ENCODE measurements at regions not wholly inside any gene's neighbourhood (a gene's known extent, or its start where the extent isn't known, plus 50 kb on each side); places are given as distances from the start of the nearest gene placed in this dataset.

DNA sequence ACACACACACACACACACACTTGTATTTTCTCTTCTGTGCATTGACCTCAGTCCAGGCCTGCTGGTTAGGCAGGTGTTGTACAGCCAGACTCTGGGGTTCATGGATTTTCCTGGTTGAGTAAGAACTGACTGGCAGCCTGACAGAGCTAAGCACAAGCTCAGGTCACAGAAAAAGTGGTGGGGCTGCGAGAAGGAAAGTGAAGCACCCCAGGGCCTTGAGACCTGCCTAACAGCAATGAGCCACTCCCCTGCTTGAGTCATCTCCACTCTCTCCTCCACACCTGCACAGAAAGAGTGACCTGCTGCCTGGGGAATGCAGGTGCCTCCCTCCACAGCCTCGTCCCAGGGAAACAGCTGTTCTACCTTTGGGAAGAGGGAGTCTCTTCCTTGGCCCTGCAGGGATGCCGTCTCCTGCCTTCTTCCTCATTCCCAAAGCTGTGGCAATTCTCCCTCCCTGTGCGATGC lies 91.4 kb upstream of the LGALSL start:
- no peak overlapping the region for H3K27ac ChIP-seq (ENCODE audit: low read length, poor library complexity, severe bottlenecking)
- H4K8ac ChIP-seq (ENCODE audit: low read length), result no peak overlapping the region
- H2BK5ac ChIP-seq (ENCODE audit: low read depth, low read length, poor library complexity, severe bottlenecking), result no peak overlapping the region
- DNase-seq, result no peak
- no peaks in the 10 kb centered on the region for H3K9me3 ChIP-seq (ENCODE audit: control insufficient read depth, low read length)
- no peaks in the 10 kb centered on the region for H3K36me3 ChIP-seq (ENCODE audit: control insufficient read depth in 1 of 2, insufficient read depth in 2 of 2, low read depth in 1 of 2, low read length in 2 of 2)
- no peak overlapping the region for H2AFZ ChIP-seq (ENCODE audit: low read depth, low read length)
- no peak overlapping the region for H3K23ac ChIP-seq (ENCODE audit: low read length in 2 of 2)
- no peak overlapping the region for H4K91ac ChIP-seq (ENCODE audit: low read length)
- H2BK12ac ChIP-seq (ENCODE audit: low read length in 2 of 2), result no peak overlapping the region
- H3K9ac ChIP-seq (ENCODE audit: low read length), result no peak overlapping the region
- peaks cover 18% of the 10 kb centered on the region for H3K4me1 ChIP-seq (ENCODE audit: control insufficient read depth, insufficient read depth, low read depth, low read length)
- no peak overlapping the region for H2BK120ac ChIP-seq (ENCODE audit: low read depth, low read length)
- H3K18ac ChIP-seq (ENCODE audit: low read depth in 1 of 2, low read length in 2 of 2), result no peak overlapping the region
- H3K79me1 ChIP-seq (replicated peaks; ENCODE audit: low read length, poor library complexity, severe bottlenecking), result no peaks in the 10 kb centered on the region
- no peak overlapping the region for H2AK5ac ChIP-seq (ENCODE audit: low read length, severe bottlenecking)
- no peak overlapping the region for H3K4me3 ChIP-seq (ENCODE audit: insufficient read depth in 1 of 2, low read depth in 1 of 2, low read length in 2 of 2)
- peaks cover 23 to 26% of the 10 kb centered on the region in 2 experiments for H3K27me3 ChIP-seq (ENCODE audit: control insufficient read depth in 1 of 2, insufficient read depth in 1 of 2, low read length in 2 of 2)
- no peak overlapping the region for H3K14ac ChIP-seq (ENCODE audit: low read length in 2 of 2)
- no peak overlapping the region for H3K4me2 ChIP-seq (ENCODE audit: low read length, poor library complexity, severe bottlenecking)
- WGBS, result 93% methylated on average over 4 of the region's 4 CpGs
- no peak overlapping the region for H3K4ac ChIP-seq (ENCODE audit: low read depth in 1 of 2, low read length in 2 of 2)
- H2BK15ac ChIP-seq (ENCODE audit: low read depth, poor library complexity, severe bottlenecking), result no peak overlapping the region

DNA sequence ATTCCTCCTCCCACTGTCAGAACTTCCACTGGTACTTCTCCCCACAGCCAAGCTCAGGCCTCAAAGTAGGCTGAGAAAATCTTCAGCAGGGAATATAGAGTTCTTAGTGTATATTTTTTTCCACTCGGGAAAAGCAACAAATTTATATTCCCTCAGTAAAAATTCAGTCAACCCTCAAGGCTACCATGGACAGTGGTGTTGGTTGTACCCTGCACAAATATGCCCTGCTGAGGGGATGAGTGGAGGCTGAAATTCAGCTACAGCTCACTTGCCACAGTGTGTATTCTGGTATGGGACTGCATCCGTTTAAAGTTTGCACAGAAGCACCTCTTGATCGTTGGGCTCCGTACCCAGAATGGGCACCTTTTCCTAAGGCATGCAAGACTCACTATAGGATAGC lies 90.8 kb upstream of the LGALSL start:
- no peak overlapping the region for H2BK5ac ChIP-seq (ENCODE audit: low read depth, low read length, poor library complexity, severe bottlenecking)
- H3K4me3 ChIP-seq (ENCODE audit: insufficient read depth in 1 of 2, low read depth in 1 of 2, low read length in 2 of 2), result no peak overlapping the region
- no peak overlapping the region for H3K9ac ChIP-seq (ENCODE audit: low read length)
- no peak overlapping the region for H3K14ac ChIP-seq (ENCODE audit: low read length in 2 of 2)
- H3K4me1 ChIP-seq (ENCODE audit: control insufficient read depth, insufficient read depth, low read depth, low read length), result peaks cover 18% of the 10 kb centered on the region
- no peak overlapping the region for H2BK120ac ChIP-seq (ENCODE audit: low read depth, low read length)
- no peak overlapping the region for H3K23ac ChIP-seq (ENCODE audit: low read length in 2 of 2)
- no peak overlapping the region for H4K8ac ChIP-seq (ENCODE audit: low read length)
- H2BK12ac ChIP-seq (ENCODE audit: low read length in 2 of 2), result no peak overlapping the region
- H4K91ac ChIP-seq (ENCODE audit: low read length), result no peak overlapping the region
- H3K27me3 ChIP-seq (ENCODE audit: control insufficient read depth in 1 of 2, insufficient read depth in 1 of 2, low read length in 2 of 2), result peaks cover 20 to 27% of the 10 kb centered on the region in 2 experiments
- H2AK5ac ChIP-seq (ENCODE audit: low read length, severe bottlenecking), result no peak overlapping the region
- no peak overlapping the region for H3K18ac ChIP-seq (ENCODE audit: low read depth in 1 of 2, low read length in 2 of 2)
- H3K4me2 ChIP-seq (ENCODE audit: low read length, poor library complexity, severe bottlenecking), result no peak overlapping the region
- no peak overlapping the region for H3K4ac ChIP-seq (ENCODE audit: low read depth in 1 of 2, low read length in 2 of 2)
- H3K9me3 ChIP-seq (ENCODE audit: control insufficient read depth, low read length), result no peaks in the 10 kb centered on the region
- DNase-seq, result no peak
- H3K79me1 ChIP-seq (replicated peaks; ENCODE audit: low read length, poor library complexity, severe bottlenecking), result no peaks in the 10 kb centered on the region
- WGBS, result 98% methylated on average over 3 of the region's 4 CpGs
- H2BK15ac ChIP-seq (ENCODE audit: low read depth, poor library complexity, severe bottlenecking), result no peak overlapping the region
- H2AFZ ChIP-seq (ENCODE audit: low read depth, low read length), result no peak overlapping the region
- H3K27ac ChIP-seq (ENCODE audit: low read length, poor library complexity, severe bottlenecking), result no peak overlapping the region
- no peaks in the 10 kb centered on the region for H3K36me3 ChIP-seq (ENCODE audit: control insufficient read depth in 1 of 2, insufficient read depth in 2 of 2, low read depth in 1 of 2, low read length in 2 of 2)

DNA sequence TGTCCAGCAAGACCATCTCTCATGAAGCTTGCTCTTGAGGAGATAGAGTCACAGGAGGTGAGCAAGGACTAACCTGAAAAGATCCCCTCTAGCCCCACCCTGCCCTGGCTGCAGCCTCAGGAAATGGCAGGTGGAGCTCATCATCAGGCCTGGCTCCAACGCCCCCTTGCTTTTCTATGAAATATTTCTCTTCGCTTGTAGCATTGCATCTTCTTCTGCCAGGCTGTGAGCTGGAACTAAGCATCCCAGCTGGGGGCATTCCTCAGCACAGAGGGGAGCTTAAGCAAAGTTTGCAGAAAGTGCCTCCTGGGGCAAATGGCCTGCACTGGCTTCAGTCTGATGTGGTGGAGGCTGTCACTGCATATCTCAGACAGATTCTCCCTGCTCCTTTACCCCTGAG lies 90.1 kb upstream of the LGALSL start:
- H2AK5ac ChIP-seq (ENCODE audit: low read length, severe bottlenecking), result no peak overlapping the region
- 76% methylated on average over 2 of the region's 2 CpGs for WGBS

DNA sequence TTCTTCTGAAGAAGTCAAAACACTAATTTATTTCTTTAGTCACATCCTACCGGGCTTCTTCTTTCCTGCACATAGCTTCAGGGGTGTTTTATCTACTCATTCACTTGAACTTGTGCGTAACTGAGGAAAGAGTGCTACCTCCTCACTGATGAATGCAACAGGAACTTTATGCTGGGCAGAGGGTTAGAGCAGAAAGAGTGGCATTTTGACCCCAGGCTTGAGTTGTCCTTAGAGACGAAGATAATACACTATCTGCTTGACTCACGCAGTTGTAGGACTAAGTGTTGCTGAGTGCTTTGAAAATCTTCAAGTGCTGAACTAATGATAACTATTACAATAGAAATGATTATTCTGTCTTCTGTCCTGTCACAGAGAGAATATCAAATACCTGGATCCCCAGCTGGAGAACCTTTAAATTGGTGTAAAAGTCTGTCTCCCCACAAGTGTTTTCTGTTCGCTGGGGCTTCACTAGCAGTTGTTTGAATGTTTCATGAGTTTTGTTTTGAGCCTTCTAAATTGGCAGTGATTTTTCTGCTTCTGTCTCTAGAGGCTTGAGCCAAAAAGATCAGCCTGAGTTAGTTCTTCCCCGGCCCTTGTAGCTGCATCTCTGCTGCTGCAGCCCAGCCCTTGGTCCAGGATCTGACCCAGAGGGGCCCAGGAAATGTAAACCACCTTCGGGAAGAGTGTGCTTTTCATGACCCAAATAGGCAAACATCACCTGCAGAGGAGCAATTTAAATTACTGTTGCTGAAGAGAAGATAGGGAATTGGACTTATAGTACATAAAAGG lies 86.3 kb upstream of the LGALSL start:
- Histone ChIP-seq H2BK15ac (ENCODE audit: low read depth, poor library complexity, severe bottlenecking) (no peak overlapping the region), H3K9me3 (ENCODE audit: control insufficient read depth, low read length) (no peaks in the 10 kb centered on the region), H3K4ac (ENCODE audit: low read depth in 1 of 2, low read length in 2 of 2) (no peak overlapping the region), H3K14ac (ENCODE audit: low read length in 2 of 2) (no peak overlapping the region), H3K4me1 (ENCODE audit: control insufficient read depth, insufficient read depth, low read depth, low read length) (peaks cover 8% of the 10 kb centered on the region), H2BK5ac (ENCODE audit: low read depth, low read length, poor library complexity, severe bottlenecking) (no peak overlapping the region), H2AFZ (ENCODE audit: low read depth, low read length) (no peak overlapping the region), H3K23ac (ENCODE audit: low read length in 2 of 2) (no peak overlapping the region), H2BK120ac (ENCODE audit: low read depth, low read length) (no peak overlapping the region), H4K8ac (ENCODE audit: low read length) (no peak overlapping the region), H3K4me3 (ENCODE audit: insufficient read depth in 1 of 2, low read depth in 1 of 2, low read length in 2 of 2) (no peak overlapping the region), H3K18ac (ENCODE audit: low read depth in 1 of 2, low read length in 2 of 2) (no peak overlapping the region), H3K9ac (ENCODE audit: low read length) (no peak overlapping the region), H3K36me3 (ENCODE audit: control insufficient read depth in 1 of 2, insufficient read depth in 2 of 2, low read depth in 1 of 2, low read length in 2 of 2) (no peaks in the 10 kb centered on the region), H4K91ac (ENCODE audit: low read length) (no peak overlapping the region), H2AK5ac (ENCODE audit: low read length, severe bottlenecking) (no peak overlapping the region), H2BK12ac (ENCODE audit: low read length in 2 of 2) (no peak overlapping the region), H3K27me3 (ENCODE audit: control insufficient read depth in 1 of 2, insufficient read depth in 1 of 2, low read length in 2 of 2) (peaks cover 3 to 17% of the 10 kb centered on the region in 2 experiments), H3K4me2 (ENCODE audit: low read length, poor library complexity, severe bottlenecking) (no peak overlapping the region), H3K79me1 (replicated peaks; ENCODE audit: low read length, poor library complexity, severe bottlenecking) (no peaks in the 10 kb centered on the region), H3K27ac (ENCODE audit: low read length, poor library complexity, severe bottlenecking) (no peak overlapping the region)
- 80% methylated on average over 6 of the region's 7 CpGs for WGBS
- DNase-seq, result no peak

More for the DNA sequence above, 90.1 kb upstream of the LGALSL start:
- Histone ChIP-seq H3K4me3 (ENCODE audit: insufficient read depth in 1 of 2, low read depth in 1 of 2, low read length in 2 of 2) (no peak overlapping the region), H3K9me3 (ENCODE audit: control insufficient read depth, low read length) (no peaks in the 10 kb centered on the region), H3K9ac (ENCODE audit: low read length) (no peak overlapping the region), H3K79me1 (replicated peaks; ENCODE audit: low read length, poor library complexity, severe bottlenecking) (no peaks in the 10 kb centered on the region), H3K27ac (ENCODE audit: low read length, poor library complexity, severe bottlenecking) (no peak overlapping the region), H4K91ac (ENCODE audit: low read length) (no peak overlapping the region), H3K36me3 (ENCODE audit: control insufficient read depth in 1 of 2, insufficient read depth in 2 of 2, low read depth in 1 of 2, low read length in 2 of 2) (no peaks in the 10 kb centered on the region), H2BK12ac (ENCODE audit: low read length in 2 of 2) (no peak overlapping the region), H2AFZ (ENCODE audit: low read depth, low read length) (no peak overlapping the region), H3K4me2 (ENCODE audit: low read length, poor library complexity, severe bottlenecking) (no peak overlapping the region), H3K14ac (ENCODE audit: low read length in 2 of 2) (no peak overlapping the region), H3K27me3 (ENCODE audit: control insufficient read depth in 1 of 2, insufficient read depth in 1 of 2, low read length in 2 of 2) (peaks cover 16 to 27% of the 10 kb centered on the region in 2 experiments), H3K23ac (ENCODE audit: low read length in 2 of 2) (no peak overlapping the region), H2BK120ac (ENCODE audit: low read depth, low read length) (no peak overlapping the region), H3K18ac (ENCODE audit: low read depth in 1 of 2, low read length in 2 of 2) (no peak overlapping the region), H4K8ac (ENCODE audit: low read length) (no peak overlapping the region), H3K4ac (ENCODE audit: low read depth in 1 of 2, low read length in 2 of 2) (no peak overlapping the region), H2BK5ac (ENCODE audit: low read depth, low read length, poor library complexity, severe bottlenecking) (no peak overlapping the region), H3K4me1 (ENCODE audit: control insufficient read depth, insufficient read depth, low read depth, low read length) (peaks cover 18% of the 10 kb centered on the region), H2BK15ac (ENCODE audit: low read depth, poor library complexity, severe bottlenecking) (no peak overlapping the region)
- no peak for DNase-seq
